ENCODE measurements at regions not wholly inside any gene's neighbourhood (a gene's known extent, or its start where the extent isn't known, plus 50 kb on each side); places are given as distances from the start of the nearest gene placed in this dataset.

- H3K9ac ChIP-seq (ENCODE audit: low read length), result no peak overlapping the region
- Mint-ChIP-seq H3K9me3 (ENCODE audit: insufficient read depth) (no peaks in the 10 kb centered on the region), H3K4me3 (no peak overlapping the region), H3K4me1 (no peaks in the 10 kb centered on the region), H3K27me3 (peaks cover 9% of the 10 kb centered on the region), H3K27ac (no peak overlapping the region)
- H4K20me1 ChIP-seq (ENCODE audit: control insufficient read depth, insufficient read depth, low read length, poor library complexity, severe bottlenecking), result no peaks in the 10 kb centered on the region
- no peak overlapping the region for H2AFZ ChIP-seq (ENCODE audit: insufficient read depth, low read depth, low read length, poor library complexity, severe bottlenecking)
- no peak overlapping the region for H3K27ac ChIP-seq (ENCODE audit: low read length in 2 of 2)
- H3K4me3 ChIP-seq (ENCODE audit: control extremely low read depth in 1 of 5, extremely low read depth in 1 of 5, insufficient read depth in 1 of 5, low read depth in 2 of 5, low read length in 4 of 5), result no peak overlapping the region
- WGBS (ENCODE audit: insufficient coverage), result 100% methylated on average over 3 of the region's 4 CpGs
- no peak overlapping the region for H3K4me2 ChIP-seq (replicated peaks; ENCODE audit: low read depth, low read length, poor library complexity, severe bottlenecking)
- no peaks in the 10 kb centered on the region for H3K79me2 ChIP-seq (ENCODE audit: control insufficient read depth, insufficient read depth, low read length)
- DNase-seq (no peak), ATAC-seq (ENCODE audit: low read depth) (no peak)
- no peak for TF ChIP-seq EZH2 (IDR thresholded peaks at IDR 0.05; ENCODE audit: borderline replicate concordance, insufficient read depth, low read depth, low read length, poor library complexity, severe bottlenecking)
- TF ChIP-seq CTCF (IDR thresholded peaks at IDR 0.05), result no peak
- no peaks in the 10 kb centered on the region for H3K4me1 ChIP-seq (ENCODE audit: control insufficient read depth in 2 of 2, insufficient read depth in 2 of 2, low read length in 2 of 2)
- no peaks in the 10 kb centered on the region for H3K27me3 ChIP-seq (replicated peaks in 1 of 4; ENCODE audit: control extremely low read depth in 1 of 4, control insufficient read depth in 3 of 4, insufficient read depth in 4 of 4, low read length in 3 of 4)
- intact Hi-C loops (cut with micrococcal nuclease), result no loop called here
- peaks cover 0 to 3% (median 0%) of the 10 kb centered on the region in 3 donors for H3K9me3 ChIP-seq (ENCODE audit: control extremely low read depth in 1 of 3, control insufficient read depth in 2 of 3, insufficient read depth in 1 of 3, low read length in 2 of 3)
- ChIA-PET POLR2A (no interaction called here), CTCF (no interaction called here)
- H3K36me3 ChIP-seq (replicated peaks in 1 of 2; ENCODE audit: control extremely low read depth in 1 of 2, control insufficient read depth in 1 of 2, extremely low read depth in 1 of 2, insufficient read depth in 2 of 2, low read length in 1 of 2), result no peaks in the 10 kb centered on the region
Measured at GRCh38 chr4:140291259-140291658, 82.2 kb upstream of the SCOC start.

GRCh38 chr4:140289486-140289885 lies 84.0 kb upstream of the SCOC start:
- H3K4me2 ChIP-seq (replicated peaks; ENCODE audit: low read depth, low read length, poor library complexity, severe bottlenecking), result no peak overlapping the region
- H3K4me1 Mint-ChIP-seq, result no peaks in the 10 kb centered on the region
- no peak overlapping the region for H2AFZ ChIP-seq (ENCODE audit: insufficient read depth, low read depth, low read length, poor library complexity, severe bottlenecking)
- intact Hi-C loops (cut with micrococcal nuclease), result no loop called here
- no peak overlapping the region for H3K27ac ChIP-seq (ENCODE audit: low read length in 2 of 2)
- no peaks in the 10 kb centered on the region for H3K27me3 ChIP-seq (replicated peaks in 1 of 4; ENCODE audit: control extremely low read depth in 1 of 4, control insufficient read depth in 3 of 4, insufficient read depth in 4 of 4, low read length in 3 of 4)
- H3K27ac Mint-ChIP-seq, result no peak overlapping the region
- no peaks in the 10 kb centered on the region for H4K20me1 ChIP-seq (ENCODE audit: control insufficient read depth, insufficient read depth, low read length, poor library complexity, severe bottlenecking)
- H3K4me1 ChIP-seq (ENCODE audit: control insufficient read depth in 2 of 2, insufficient read depth in 2 of 2, low read length in 2 of 2), result no peaks in the 10 kb centered on the region
- ChIA-PET CTCF (interaction anchor here (1.1 kb wide), 1 partner anchor 16 kb away, joined by 3 read pairs; no protein-coding TSS in a partner anchor), POLR2A (no interaction called here)
- no peak overlapping the region for H3K4me3 Mint-ChIP-seq
- peaks cover 0 to 3% (median 0%) of the 10 kb centered on the region in 3 donors for H3K9me3 ChIP-seq (ENCODE audit: control extremely low read depth in 1 of 3, control insufficient read depth in 2 of 3, insufficient read depth in 1 of 3, low read length in 2 of 3)
- peaks cover 5% of the 10 kb centered on the region for H3K27me3 Mint-ChIP-seq
- no peak overlapping the region for H3K9ac ChIP-seq (ENCODE audit: low read length)
- H3K36me3 ChIP-seq (replicated peaks in 1 of 2; ENCODE audit: control extremely low read depth in 1 of 2, control insufficient read depth in 1 of 2, extremely low read depth in 1 of 2, insufficient read depth in 2 of 2, low read length in 1 of 2), result no peaks in the 10 kb centered on the region
- ATAC-seq (ENCODE audit: low read depth), result no peak
- no peak for DNase-seq
- H3K4me3 ChIP-seq (ENCODE audit: control extremely low read depth in 1 of 5, extremely low read depth in 1 of 5, insufficient read depth in 1 of 5, low read depth in 2 of 5, low read length in 4 of 5), result no peak overlapping the region
- no peaks in the 10 kb centered on the region for H3K79me2 ChIP-seq (ENCODE audit: control insufficient read depth, insufficient read depth, low read length)
- no peaks in the 10 kb centered on the region for H3K9me3 Mint-ChIP-seq (ENCODE audit: insufficient read depth)
- TF ChIP-seq EZH2 (IDR thresholded peaks at IDR 0.05; ENCODE audit: borderline replicate concordance, insufficient read depth, low read depth, low read length, poor library complexity, severe bottlenecking) (no peak), CTCF (IDR thresholded peaks at IDR 0.05) (no peak)
- WGBS (ENCODE audit: insufficient coverage), result 87% methylated on average over 2 of the region's 2 CpGs

All from B cell (primary cell).